Sigmoid colon (tissue), 4 donors: ENCODE measurements at regions not wholly inside any gene's neighbourhood (a gene's known extent, or its start where the extent isn't known, plus 50 kb on each side); places are given as distances from the start of the nearest gene placed in this dataset.

Experiments used
- POLR2AphosphoS5 ChIP-seq, 4 donors: sonication (generic); formaldehyde crosslinking; IDR thresholded peaks; one replicate each; pipeline ENCODE4 v1.6.1; 2017; ENCODE audit warnings: antibody characterized with exemption in 4 of 4
- TF ChIP-seq, protein P1 (sequence below), 4 experiments: fragments of 450-650 bp in 3 of 4; fragments of 200-600 bp in 1 of 4; IDR thresholded peaks; one replicate each; pipeline ENCODE4 v1.5.1; 2016 to 2019; ENCODE audit warnings: antibody characterized with exemption in 4 of 4, mild to moderate bottlenecking in 3 of 4, moderate library complexity in 2 of 4

- TF ChIP-seq, protein P1, sequence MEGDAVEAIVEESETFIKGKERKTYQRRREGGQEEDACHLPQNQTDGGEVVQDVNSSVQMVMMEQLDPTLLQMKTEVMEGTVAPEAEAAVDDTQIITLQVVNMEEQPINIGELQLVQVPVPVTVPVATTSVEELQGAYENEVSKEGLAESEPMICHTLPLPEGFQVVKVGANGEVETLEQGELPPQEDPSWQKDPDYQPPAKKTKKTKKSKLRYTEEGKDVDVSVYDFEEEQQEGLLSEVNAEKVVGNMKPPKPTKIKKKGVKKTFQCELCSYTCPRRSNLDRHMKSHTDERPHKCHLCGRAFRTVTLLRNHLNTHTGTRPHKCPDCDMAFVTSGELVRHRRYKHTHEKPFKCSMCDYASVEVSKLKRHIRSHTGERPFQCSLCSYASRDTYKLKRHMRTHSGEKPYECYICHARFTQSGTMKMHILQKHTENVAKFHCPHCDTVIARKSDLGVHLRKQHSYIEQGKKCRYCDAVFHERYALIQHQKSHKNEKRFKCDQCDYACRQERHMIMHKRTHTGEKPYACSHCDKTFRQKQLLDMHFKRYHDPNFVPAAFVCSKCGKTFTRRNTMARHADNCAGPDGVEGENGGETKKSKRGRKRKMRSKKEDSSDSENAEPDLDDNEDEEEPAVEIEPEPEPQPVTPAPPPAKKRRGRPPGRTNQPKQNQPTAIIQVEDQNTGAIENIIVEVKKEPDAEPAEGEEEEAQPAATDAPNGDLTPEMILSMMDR (IDR thresholded peaks at IDR 0.05): no peak
- TF ChIP-seq POLR2AphosphoS5 (IDR thresholded peaks at IDR 0.05): no peak
Measured at GRCh38 chr4:69044247-69044646, 52.0 kb upstream of the UGT2B7 start.
